CD4-positive, alpha-beta T cell treated with Interleukin-4 for 1 hour (primary cell): ENCODE measurements at regions not wholly inside any gene's neighbourhood (a gene's known extent, or its start where the extent isn't known, plus 50 kb on each side); places are given as distances from the start of the nearest gene placed in this dataset.
"Not testable (repeated sequence)": the region's sequence is repeated elsewhere in the genome, so short reads cannot be mapped to it uniquely, and the experiment has no call there.

Source experiments
- DNase-seq, 2 donors: peaks; one replicate each; pipeline ENCODE4 v3.0.0-alpha.2; 2020 to 2022

DNA sequence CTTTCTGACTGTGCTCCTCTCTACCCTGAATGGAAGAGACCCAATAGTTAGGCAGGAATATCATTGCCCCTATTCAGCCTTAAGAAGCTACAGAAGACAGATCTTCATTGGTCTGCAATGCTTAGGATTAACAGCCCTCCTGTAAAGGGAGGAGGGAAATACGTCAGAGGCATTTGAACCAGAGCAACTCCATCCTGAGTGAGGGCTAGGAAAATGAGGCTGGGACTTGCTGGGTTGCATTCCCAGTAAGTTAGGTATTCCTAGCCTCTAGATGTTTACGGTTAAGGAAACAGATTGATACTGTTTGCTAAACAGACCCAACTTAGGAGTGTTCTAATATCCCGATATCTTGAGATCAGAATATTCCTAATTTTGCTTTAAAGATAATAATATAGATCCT, 63.5 kb downstream of the PCDH18 start:
- no peak for DNase-seq

DNA sequence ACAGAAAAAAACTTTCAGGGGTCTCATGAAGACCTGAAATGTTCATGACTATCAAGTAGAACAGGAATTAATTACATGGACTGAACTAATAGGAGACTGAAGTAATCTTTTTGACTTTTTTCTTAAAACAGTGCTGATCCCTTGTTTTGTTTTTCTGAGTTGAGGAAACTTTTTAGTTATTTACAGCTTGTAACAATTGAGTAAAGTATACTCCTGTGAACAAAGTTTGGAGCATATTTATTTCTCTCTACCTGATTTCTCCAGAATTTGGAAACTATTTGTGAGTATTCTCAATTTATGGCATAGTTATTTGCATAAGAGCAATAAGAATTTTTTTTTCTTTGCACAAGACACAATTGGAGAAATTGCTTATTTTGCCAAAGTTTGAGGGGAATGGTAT, 64.8 kb downstream of the PCDH18 start:
- no peak for DNase-seq

DNA sequence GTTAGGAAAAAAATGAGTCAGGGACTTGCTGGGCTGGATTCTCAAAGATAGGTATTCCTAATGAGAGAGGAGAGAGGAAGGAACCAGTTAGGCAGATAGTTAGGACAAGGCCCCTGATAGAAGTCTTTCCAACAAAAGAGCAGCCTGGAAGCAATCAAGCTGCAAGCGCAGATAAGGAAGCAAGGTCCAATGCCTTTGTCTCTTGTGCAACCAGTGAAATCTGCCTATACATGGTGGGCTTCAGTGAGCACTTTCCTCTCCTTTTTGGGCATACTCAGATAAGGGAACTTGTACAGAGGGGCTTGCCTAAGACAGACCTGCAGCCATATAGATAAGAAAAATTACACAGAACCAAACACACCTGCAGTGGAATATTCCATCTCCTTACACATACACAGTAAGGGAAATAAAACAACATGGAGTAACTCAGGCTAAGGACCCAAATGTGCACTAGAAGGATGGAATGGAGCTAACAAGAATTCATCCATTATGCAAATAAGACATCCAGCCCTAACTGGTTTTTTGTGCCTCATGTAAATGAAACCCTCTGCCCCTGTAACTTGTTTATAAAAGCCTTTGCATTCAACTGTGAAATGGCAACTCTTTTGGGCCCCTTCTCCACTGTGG, 68.8 kb downstream of the PCDH18 start:
- no peak for DNase-seq

DNA sequence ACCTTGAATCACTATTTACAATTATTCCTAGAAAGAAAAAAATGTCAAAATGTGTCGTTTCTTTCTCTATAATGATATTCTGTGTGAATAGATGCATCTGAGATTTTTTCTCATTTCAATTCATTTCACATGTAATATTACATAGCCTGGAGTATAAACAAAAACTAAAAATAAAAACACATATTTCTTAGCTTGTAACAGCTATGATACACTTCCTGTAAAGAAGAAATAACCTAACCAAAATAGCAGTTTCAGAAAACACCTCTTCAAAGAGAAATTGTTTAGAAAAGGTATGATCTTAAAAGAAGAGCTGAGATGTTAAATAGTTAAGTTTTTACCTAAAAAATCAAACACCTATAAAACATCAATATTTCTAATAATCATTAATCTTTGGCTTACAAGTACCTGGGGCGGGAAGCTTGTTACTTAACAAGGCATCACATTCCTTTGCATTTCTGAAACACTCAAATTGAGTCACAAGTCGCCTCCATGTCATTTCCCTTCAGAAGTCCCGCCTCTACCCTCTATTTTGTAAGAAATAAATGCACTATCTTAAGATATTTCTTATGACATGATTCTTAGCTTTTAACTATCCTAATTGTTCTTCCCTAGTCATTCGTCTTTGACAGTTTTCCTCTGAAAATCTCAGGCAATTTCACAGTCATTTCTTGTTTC, 76.5 kb downstream of the PCDH18 start:
- no peak for DNase-seq

DNA sequence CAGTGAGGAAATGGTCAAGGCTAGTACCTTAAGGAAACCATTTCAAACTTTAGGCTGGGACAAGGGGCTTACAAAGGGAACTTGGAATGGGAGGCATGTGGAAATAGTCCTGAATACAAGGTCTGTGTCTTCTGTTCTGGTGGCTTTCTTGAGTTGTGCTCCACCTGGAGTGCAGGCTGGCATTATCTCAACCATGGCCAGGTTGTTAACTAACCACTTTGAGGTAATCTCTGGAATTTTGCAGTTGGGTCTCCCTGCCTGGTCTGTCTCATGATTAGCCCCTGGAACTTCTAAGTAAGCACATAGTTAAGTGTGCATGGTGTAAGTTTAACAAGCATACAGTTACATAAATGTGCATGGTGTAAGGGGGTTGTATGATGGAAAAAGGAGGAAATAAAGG, 77.5 kb downstream of the PCDH18 start:
- DNase-seq = no peak

DNA sequence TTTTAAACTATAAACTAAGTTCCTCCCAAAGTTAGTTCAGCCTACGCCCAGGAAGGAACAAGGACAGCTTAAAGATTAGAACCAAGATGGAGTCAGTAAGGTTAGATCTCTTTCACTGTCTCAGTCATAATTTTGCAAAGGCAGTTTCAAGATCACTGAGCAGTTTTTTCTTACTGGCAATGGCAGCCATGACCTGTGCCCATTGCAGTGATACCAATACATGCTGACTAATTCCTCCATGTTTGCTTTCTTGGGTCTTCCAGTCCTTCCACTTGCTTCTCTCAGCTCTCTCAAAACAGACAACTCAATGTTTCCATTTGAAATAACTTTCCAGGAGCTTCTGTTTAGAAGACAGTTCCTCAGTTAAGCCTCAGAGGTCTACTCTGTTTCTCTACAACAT, 79.5 kb downstream of the PCDH18 start:
- DNase-seq = no peak

DNA sequence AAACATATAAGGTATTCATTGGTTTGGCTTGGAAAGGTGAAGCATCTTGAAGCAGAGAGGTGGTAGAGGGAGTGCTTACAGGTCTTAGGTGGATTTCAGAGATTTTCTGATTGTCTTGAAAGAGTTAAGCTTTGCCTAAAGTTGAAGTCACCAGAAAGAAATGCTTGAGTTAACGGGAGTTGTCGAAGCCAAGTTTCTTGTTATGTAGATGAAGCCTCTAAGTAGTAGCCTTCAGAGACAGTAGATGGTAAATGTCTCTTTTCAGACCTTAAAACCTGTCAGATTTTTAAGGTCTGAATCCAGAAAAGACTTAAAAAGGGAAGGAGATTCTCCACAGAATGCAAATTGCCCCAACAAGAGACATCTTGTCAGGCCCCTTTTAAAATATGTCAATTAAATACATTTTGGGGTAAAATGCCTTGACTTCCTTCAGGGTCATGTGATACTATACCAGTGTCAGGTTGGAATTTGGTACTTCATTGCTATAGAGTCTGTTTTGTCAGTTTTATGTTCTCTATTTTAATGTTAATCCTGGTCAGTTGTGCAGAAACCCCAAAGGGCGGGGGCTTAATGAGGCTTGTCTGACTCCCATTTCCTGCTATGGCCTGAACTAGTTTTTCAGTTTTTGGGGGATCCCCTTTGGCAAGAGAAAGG, 81.0 kb downstream of the PCDH18 start:
- DNase-seq = no peak

DNA sequence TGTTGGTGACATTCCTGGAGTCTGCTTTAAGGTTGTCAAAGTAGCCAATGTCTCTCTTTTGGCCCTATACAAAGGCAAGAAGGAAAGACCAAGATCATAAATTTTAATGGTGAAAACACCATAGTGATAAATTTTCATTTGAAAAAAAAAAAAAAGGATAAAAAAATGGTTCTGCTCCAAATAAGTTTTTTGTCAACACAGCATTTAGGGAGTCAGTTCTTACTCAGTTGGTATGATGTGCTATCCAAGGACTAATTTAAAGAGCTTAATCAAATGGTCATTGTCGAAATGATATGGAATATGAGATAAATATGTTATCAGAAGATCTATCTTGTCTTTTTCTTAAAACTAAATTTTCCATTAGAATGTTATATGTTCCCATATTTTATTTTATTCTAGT, 83.9 kb downstream of the PCDH18 start:
- no peak for DNase-seq

DNA sequence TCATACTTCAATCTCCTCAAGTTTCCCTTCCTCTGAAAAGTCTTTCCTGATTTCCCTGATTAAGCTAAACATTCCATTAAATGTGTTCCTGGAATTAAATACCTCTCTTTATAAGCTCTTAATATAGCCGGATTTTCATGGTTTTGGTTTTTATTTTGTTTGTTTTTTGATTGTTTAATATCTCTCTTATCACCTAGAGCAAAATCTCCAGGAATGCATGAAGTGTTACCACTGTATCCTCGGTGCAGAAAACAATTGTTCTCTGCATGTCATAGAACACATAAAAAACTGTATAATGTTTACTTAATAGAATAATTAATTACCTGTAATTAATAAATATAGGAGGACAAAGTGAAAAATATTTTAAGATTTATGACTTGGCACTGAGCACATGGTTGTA, 86.2 kb downstream of the PCDH18 start:
- DNase-seq = no peak

DNA sequence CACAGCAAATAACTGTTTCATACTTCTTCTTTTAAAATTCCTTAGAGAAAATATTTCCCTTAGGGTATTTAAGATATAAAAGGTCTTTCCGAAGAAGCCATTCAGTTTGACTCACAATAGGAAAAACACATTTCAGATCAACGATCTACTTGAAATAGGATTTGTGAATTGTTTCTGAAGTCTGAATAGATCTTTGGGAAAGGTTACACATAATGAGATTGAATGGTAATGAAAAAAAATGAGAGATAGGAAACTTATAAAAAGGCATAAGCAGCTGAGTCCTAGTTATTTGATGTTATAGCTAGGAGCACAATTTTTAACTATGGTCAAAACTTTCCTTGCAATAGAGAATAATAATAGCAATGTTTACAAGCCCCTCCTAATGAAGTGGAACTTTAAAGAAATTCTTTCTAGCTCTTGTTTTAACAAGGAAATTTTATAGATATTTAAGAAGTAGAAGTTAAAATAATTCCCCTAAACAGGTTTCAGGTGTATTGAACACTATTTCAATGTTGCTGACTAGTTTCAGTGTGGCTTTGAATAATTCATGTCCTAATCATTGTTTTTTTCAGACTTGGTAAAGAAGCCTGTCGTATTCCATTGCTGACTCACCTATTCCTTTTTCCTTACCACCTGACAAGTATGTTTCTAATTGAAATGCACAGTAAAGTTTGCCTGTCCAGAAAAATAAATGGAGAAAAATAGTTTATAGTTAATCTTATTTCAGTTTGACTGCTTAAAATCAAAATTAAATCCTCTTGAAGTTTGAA, 89.1 kb downstream of the PCDH18 start:
- DNase-seq = no peak

DNA sequence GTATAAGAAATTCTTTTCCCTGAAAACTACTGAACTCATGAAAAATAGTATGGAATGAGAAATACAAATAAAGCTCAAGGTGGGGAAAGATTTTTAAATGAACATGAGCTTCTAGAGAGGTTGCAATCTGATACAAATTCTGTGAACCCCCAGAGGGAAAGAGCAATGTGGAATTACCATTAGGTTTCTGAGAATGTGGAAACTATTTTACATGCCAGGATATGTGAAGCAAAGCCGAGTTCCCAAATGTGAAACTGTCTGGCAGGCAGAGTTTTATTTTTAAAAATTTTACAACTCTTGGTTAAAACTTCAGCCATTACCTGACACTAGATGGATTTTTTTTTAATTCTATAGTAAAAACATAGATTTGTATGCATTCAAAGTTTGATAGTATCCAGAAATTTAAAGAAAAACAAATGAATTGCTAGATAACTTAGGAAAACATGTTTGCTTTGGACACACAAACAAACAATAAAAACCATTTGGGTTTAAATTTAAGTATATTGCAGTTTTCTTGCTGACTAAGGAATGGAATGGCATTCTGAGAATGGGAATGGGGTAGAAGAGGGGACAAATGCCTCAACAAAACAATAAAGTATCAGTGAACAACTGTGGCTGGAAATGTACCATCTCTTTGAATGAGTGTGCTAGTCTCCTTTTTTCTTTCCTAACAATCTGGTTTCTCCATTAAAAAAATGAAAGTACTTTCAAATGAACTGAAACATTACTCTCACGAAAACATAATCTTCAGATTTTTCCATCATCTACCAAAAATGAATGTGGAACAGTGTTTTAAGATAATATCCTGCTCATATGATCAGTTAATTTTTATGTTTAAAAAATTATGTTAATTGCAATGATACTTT, 99.6 kb downstream of the PCDH18 start:
- no peak for DNase-seq

DNA sequence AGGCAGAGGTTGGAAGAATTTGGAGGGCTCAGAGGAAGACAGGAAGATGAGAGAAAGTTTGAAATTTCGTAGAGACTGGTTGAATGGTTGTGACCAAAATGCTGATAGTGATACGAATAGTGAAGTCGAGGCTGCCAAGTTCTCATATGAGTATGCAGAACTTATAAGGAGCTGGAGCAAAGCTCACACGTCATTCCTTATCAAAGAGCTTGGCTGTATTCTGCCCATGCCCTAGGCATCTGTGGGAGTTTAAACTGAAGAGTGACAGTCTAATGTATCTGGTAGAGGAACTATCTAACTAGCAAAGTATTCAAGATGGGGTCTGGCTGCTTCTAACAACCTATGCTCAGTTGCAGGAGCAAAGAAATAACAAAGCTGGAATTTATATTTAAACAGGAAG, 102.1 kb downstream of the PCDH18 start:
- DNase-seq = no peak

DNA sequence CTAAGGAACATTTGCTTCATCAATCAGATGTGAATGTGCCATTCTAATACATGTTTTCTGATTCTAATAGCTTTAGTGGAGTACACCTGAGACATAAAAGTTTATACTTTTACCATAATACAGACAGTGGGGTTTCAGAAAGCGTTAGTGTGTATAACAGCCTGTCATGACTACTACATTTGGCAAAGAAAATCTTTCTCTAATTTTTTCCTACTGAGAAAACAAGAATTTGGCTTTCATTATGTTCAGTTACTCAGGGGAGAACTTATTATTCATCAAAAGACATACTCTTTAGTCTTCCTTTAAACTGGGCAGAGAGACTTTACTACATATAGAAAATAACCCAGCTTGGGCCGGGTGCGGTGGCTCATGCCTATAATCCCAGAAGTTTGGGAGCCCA, 104.9 kb downstream of the PCDH18 start:
- DNase-seq = no peak

DNA sequence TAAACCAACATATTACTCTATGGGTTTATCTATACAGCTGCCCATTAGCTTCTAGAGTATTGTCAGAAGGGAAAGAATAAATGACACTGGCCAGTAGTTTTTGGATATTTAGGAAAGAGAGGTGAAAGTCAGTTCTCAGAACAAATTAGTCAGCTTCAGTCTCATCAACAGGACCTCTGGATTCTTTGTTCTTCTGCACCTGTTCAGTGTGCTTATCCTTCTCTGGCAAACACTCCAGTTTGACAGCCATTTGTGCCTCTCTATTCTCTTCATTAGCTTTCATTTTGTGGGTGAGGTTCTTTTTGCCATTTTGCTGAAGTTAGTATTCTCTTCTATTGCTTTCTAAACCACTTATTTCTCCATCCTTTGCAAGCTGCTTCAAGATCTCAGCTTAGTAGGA, 107.0 kb downstream of the PCDH18 start:
- no peak for DNase-seq

DNA sequence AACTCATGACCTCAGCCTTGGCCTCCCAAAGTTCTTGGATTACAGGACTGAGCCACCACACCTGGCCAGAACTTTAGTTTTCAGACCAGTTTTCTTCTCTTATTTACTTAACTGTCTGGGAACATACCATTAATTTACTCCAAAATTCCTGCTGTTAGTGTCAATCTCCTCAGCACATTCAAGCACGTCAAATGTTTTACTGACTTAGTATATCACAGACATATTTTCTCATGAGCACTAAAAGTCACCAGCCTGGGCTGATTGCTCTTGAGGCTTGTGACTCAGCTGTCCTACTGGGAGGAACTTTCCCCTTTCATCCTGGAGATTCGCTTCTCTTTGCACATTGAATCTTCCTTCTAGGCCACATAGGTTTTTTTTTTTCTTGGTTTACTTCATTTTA, 109.6 kb downstream of the PCDH18 start:
- DNase-seq = no peak

DNA sequence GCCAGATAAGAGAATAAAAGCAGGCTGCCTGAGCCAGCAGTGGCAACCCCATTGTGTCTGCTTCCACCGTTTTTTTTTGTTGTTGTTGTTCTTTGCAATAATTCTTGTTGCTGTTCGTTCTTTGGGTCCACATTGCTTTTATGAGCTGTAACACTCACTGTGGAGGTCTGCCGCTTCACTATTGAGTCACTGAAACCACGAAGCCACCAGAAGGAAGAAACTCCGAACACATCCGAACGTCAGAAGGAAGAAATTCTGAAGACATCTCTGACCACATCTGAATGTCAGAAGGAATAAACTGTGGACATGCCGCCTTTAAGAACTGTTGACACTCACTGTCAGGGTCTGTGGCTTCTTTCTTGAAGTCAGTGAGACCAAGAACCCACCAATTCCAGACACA, 110.5 kb downstream of the PCDH18 start:
- no peak for DNase-seq

DNA sequence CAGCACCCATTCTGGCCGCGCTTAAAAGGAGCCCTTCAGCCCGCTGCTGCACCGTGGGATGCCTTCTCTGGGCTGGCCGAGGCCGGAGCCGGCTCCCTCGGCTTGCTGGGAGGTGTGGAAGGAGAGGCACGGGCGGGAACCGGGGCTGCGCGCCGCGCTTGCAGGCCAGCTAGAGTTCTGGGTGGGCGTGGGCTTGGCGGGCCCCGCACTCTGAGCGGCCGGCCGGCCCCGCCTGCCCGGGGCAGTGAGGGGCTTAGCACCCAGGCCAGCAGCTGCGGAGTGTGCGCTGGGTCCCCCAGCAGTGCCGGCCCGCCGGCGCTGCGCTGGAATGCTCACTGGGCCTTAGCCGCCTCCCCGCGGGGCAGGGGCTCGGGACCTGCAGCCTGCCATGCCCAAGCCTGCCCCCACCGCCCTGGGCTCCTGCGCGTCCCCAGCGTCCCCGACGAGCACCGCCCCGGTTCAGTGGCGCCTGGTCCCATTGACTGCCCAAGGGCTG, 111.3 kb downstream of the PCDH18 start:
- no peak for DNase-seq

DNA sequence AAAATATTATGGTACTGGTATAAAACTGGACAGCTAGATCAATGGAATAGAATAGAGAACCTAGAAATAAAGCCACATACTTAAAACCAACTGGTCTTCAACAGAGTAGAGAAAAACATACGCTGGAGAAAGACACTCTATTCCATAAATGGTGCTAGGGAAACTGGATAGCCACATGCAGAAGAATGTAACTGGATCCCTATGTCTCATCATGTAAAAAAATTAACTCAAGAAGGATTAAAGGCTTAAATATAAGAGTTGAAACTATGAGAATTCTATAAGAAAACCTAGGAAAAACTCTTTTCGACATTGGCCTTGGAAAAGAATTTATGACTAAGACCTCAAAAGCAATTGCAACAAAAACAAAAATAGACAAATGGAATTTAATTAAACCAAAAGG, 114.6 kb downstream of the PCDH18 start:
- DNase-seq = no peak

DNA sequence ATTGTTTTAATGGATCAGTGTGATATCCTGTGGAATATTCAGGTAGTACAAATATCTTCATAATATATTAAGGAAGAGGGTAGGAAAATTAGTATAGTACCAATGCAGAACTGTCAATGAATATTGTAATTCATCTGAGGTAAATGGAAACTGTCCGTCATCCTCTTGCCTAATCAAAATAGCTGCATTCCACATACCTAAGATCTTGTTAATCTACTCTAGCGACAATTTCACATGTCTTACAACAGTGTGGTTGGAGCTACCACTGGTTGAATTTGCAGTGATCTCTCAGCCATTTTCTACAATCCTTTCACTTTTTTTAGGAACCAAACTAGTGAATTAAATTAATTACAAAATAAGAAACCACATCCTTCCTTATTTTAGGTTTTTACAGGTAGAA, 117.5 kb downstream of the PCDH18 start:
- DNase-seq = no peak

DNA sequence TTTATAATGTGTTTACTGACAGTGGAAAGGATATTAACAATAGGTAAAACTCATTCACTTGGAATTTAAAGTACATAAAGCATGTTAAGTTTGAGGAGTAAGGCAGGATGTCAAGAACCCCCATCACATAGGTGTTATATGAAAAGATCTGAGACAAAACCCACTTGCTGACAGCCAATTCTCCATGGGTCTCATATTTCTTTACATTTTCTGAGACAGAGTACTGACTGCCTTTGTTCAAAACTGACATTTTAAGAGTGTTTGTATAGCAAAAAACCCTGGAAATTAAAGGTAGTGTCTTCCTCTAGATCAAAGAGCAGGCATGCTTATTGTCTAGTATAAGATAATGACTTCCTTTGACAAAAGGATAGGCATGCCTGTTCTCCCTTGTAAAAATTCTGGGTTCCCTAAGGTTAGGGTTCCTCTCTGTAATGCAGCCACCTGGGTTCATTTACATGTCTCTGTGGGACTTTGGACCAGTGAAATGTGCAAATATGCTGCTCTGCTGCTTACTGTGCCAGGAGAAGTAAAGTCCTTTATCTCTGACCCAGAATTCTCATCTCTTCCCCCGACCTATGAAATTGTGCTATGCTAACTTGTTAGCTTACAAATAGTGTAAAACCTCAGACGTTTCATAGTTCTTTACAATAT, 123.6 kb downstream of the PCDH18 start:
- DNase-seq = no peak

DNA sequence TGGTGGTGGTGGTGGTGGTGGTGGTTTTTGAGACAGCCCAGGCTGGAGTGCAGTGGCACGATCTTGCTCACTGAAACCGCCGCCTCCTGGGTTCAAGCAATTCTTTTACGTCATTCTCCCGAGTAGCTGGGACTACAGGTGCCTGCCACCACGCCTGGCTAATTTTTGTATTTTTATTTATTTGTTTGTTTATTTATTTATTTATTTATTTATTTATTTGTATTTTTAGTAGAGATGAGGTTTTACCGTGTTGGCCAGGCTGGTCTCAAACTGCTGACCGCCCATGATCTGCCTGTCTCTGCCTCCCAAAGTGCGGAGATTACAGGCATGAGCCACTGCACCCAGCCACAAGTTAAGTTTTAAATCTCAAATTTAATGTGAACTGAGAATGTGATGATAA, 126.5 kb downstream of the PCDH18 start:
- DNase-seq = not testable (repeated sequence)

DNA sequence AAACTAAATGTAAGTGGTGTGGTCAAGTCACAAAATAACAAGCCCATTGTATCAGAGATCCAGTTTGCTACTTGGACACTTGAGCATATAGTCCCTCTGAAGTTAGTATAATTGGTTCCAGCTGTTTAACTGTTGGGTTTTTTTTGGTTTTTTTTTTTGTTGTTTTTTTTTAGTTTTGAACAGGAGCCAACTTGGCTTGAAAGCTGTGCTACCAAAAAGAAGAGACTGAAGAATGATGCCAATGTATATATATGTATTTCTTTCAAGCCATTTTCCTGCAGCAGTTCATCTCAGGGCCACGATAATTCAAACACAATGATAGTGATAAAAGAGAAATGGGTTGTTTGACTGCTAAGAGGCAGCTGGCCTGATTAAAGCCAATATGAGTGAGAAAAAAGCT, 138.3 kb downstream of the PCDH18 start:
- no peak for DNase-seq
